IMR-90 (cell line): ENCODE measurements at regions not wholly inside any gene's neighbourhood (a gene's known extent, or its start where the extent isn't known, plus 50 kb on each side); places are given as distances from the start of the nearest gene placed in this dataset.

Experiments used
- ATAC-seq: fragments of 200-7000 bp; cut with Tn5 transposase; 2 replicates; pipeline ENCODE4 v1.9.1; 2020; ENCODE audit warnings: low read depth, mild to moderate bottlenecking, moderate library complexity
- BruUV-seq: library from RNA; stranded (reverse); fragments of 400-500 nt; replicated peaks from 2 replicates; lab custom pipeline; 2021; lab: Mats Ljungman, UMichigan
- CTCF ChIA-PET: fragments of 300-600 bp; formaldehyde crosslinking; extraction: SDS; loops from one replicate; lab custom pipeline; 2021; ENCODE audit warnings: antibody characterized with exemption; lab: Yijun Ruan, JAX
- POLR2A ChIA-PET: fragments of 300-600 bp; sonication (Branson Sonifier 250); formaldehyde crosslinking; loops from one replicate; lab custom pipeline; 2022; ENCODE audit warnings: antibody characterized with exemption; ENCODE audit not compliant: unreplicated experiment; lab: Charles Lee
- DNase-seq: peaks from one replicate; pipeline ENCODE4 v3.0.0; 2013
- H2AFZ ChIP-seq: replicated peaks from 2 replicates; pipeline ENCODE3; 2013; ENCODE audit warnings: low read length, mild to moderate bottlenecking; ENCODE audit not compliant: poor library complexity
- H2AK5ac ChIP-seq: 2 replicates; pipeline ENCODE4 v1.6.1; 2013; ENCODE audit warnings: low read depth, low read length, inconsistent platforms
- H2AK9ac ChIP-seq: replicated peaks from 2 replicates; pipeline ENCODE3; 2013; ENCODE audit warnings: mild to moderate bottlenecking, low read depth, low read length, moderate library complexity; ENCODE audit not compliant: poor library complexity
- H2BK120ac ChIP-seq: 2 replicates; pipeline ENCODE4 v1.6.1; 2013; ENCODE audit warnings: low read depth, low read length, inconsistent platforms
- H2BK15ac ChIP-seq: 3 replicates; pipeline ENCODE4 v1.6.1; 2013; ENCODE audit warnings: low read depth, low read length, inconsistent platforms
- H2BK20ac ChIP-seq: 2 replicates; pipeline ENCODE4 v1.6.1; 2013; ENCODE audit warnings: low read depth, mild to moderate bottlenecking, inconsistent platforms, low read length, moderate library complexity
- H2BK5ac ChIP-seq: 2 replicates; pipeline ENCODE4 v1.6.1; 2013; ENCODE audit warnings: mild to moderate bottlenecking, low read depth, low read length, inconsistent platforms; ENCODE audit not compliant: poor library complexity, severe bottlenecking
- H3K14ac ChIP-seq: replicated peaks from 2 replicates; pipeline ENCODE4 v1.6.1; 2013; ENCODE audit warnings: low read depth, low read length, inconsistent platforms
- H3K18ac ChIP-seq: 2 replicates; pipeline ENCODE4 v1.6.1; 2013; ENCODE audit warnings: low read depth, low read length, control low read depth
- H3K23ac ChIP-seq: 2 replicates; pipeline ENCODE4 v1.6.1; 2013; ENCODE audit warnings: low read depth, low read length, inconsistent platforms
- H3K27ac ChIP-seq: 2 replicates; pipeline ENCODE4 v1.5.1; 2013; ENCODE audit warnings: mild to moderate bottlenecking, control low read depth, low read length; ENCODE audit not compliant: insufficient read depth
- H3K27me3 ChIP-seq: 2 replicates; pipeline ENCODE4 v1.6.1; 2013; ENCODE audit warnings: low read length; ENCODE audit not compliant: control insufficient read depth, insufficient read depth
- H3K36me3 ChIP-seq: 2 replicates; pipeline ENCODE4 v1.6.1; 2013; ENCODE audit warnings: low read length, mixed read lengths; ENCODE audit not compliant: control insufficient read depth, insufficient read depth
- H3K4ac ChIP-seq: 2 replicates; pipeline ENCODE4 v1.6.1; 2013; ENCODE audit warnings: low read depth, low read length, inconsistent platforms
- H3K4me1 ChIP-seq: 2 replicates; pipeline ENCODE4 v1.6.1; 2013; ENCODE audit warnings: low read length, mixed read lengths; ENCODE audit not compliant: control insufficient read depth, insufficient read depth
- H3K4me2 ChIP-seq: 2 replicates; pipeline ENCODE4 v1.6.1; 2013; ENCODE audit warnings: low read depth, mild to moderate bottlenecking, control low read depth, low read length, moderate library complexity
- H3K4me3 ChIP-seq: 2 replicates; pipeline ENCODE4 v1.5.1; 2013; ENCODE audit warnings: low read depth, mild to moderate bottlenecking, control low read depth, low read length, moderate library complexity; ENCODE audit not compliant: insufficient read depth
- H3K56ac ChIP-seq: 2 replicates; pipeline ENCODE4 v1.6.1; 2013; ENCODE audit warnings: low read length, inconsistent platforms; ENCODE audit not compliant: insufficient read depth; ENCODE audit errors: extremely low read depth
- H3K79me1 ChIP-seq, 2 experiments: 2 replicates each; pipeline ENCODE4 v1.6.1; 2013; ENCODE audit warnings: low read length in 2 of 2, inconsistent platforms in 1 of 2, low read depth in 1 of 2
- H3K9ac ChIP-seq: 2 replicates; pipeline ENCODE4 v1.6.1; 2013; ENCODE audit warnings: low read depth, low read length, control low read depth
- H3K9me1 ChIP-seq: 2 replicates; pipeline ENCODE4 v1.6.1; 2013; ENCODE audit warnings: low read length, inconsistent platforms; ENCODE audit not compliant: insufficient read depth
- H3K9me3 ChIP-seq: 2 replicates; pipeline ENCODE4 v1.6.1; 2013; ENCODE audit warnings: low read length; ENCODE audit not compliant: control insufficient read depth, insufficient read depth
- H4K20me1 ChIP-seq: 2 replicates; pipeline ENCODE4 v1.6.1; 2013; ENCODE audit warnings: low read length, inconsistent platforms; ENCODE audit not compliant: insufficient read depth
- H4K5ac ChIP-seq: 2 replicates; pipeline ENCODE4 v1.6.1; 2013; ENCODE audit warnings: mild to moderate bottlenecking, low read depth, low read length, control low read depth
- H4K8ac ChIP-seq, 2 experiments: 2 replicates each; pipeline ENCODE4 v1.6.1; 2013; ENCODE audit warnings: low read depth in 2 of 2, low read length in 2 of 2, control low read depth in 1 of 2, inconsistent platforms in 1 of 2
- H4K91ac ChIP-seq: 2 replicates; pipeline ENCODE4 v1.6.1; 2013; ENCODE audit warnings: low read depth, low read length, inconsistent platforms; ENCODE audit not compliant: insufficient read depth
- CEBPB ChIP-seq: IDR thresholded peaks from 2 replicates; pipeline ENCODE4 v1.6.1; 2012; ENCODE audit warnings: low read depth, low read length, improper control_type of control experiment
- MAZ ChIP-seq: IDR thresholded peaks from 2 replicates; pipeline ENCODE4 v1.6.1; 2012; ENCODE audit warnings: low read depth, mild to moderate bottlenecking, low read length, improper control_type of control experiment, moderate library complexity, borderline replicate concordance
- POLR2A ChIP-seq: IDR thresholded peaks from 2 replicates; pipeline ENCODE4 v1.6.1; 2012; ENCODE audit warnings: mild to moderate bottlenecking, low read depth, low read length
- SMC3 ChIP-seq: fragments of 150-350 bp; IDR thresholded peaks from 2 replicates; pipeline ENCODE4 v1.6.1; 2016; ENCODE audit warnings: low read depth, mild to moderate bottlenecking, antibody characterized with exemption, low read length, moderate library complexity
- WGBS, 2 experiments: methylation state at CpG; one replicate each; pipeline versions ENCODE4 v1.1.5 to v1.1.7; 2013; ENCODE audit warnings: missing lambda C conversion rate in 2 of 2; ENCODE audit not compliant: insufficient read length in 1 of 2; ENCODE audit errors: extremely low coverage in 2 of 2; 5-methylcytosine and 5-hydroxymethylcytosine counted together
- dilution Hi-C: fragments of 300-500 bp; cut with HindIII; formaldehyde crosslinking; loops from one replicate; pipeline ENCODE4 v1.14.3; 2018; ENCODE audit warnings: low sequenced_read_pairs; ENCODE audit not compliant: unreplicated experiment
- in situ Hi-C: fragments of 300-500 bp; cut with MboI; formaldehyde crosslinking; loops from 3 replicates; pipeline ENCODE4 v1.14.3; 2019; ENCODE audit warnings: low sequenced_read_pairs, inconsistent platforms, mixed read lengths
- intact Hi-C: fragments of 100-400 bp; cut with micrococcal nuclease; formaldehyde crosslinking; loops from 2 replicates; pipeline ENCODE4 v1.10.0; 2022
- TF ChIP-seq, protein P1 (sequence below): fragments of 150-350 bp; IDR thresholded peaks from 2 replicates; pipeline ENCODE4 v1.6.1; 2016; ENCODE audit warnings: low read depth, mild to moderate bottlenecking, low read length, moderate library complexity, borderline replicate concordance

DNA sequence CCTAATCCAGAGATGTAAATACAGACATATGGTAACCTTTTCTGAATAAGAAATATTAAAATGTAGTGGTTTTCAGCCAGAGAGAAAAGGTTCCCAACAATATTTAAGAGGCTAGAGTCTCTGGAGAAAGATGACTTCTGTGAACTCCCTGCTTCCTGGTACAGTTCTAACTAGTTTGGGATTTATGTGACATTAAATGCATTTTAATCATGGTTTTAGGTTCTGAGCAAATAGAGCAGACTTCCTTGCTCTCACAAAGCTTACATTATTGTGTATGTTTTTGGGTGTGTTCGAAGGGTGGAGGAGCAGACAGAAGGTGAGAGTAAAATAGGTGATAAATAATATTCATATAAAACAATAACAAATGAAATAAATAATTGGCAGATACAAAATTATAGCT lies 250.1 kb upstream of the LUZP2 start:
- Histone ChIP-seq H3K9me1 (no peaks in the 10 kb centered on the region), H2BK120ac (no peak overlapping the region), H3K36me3 (no peaks in the 10 kb centered on the region), H2BK5ac (no peak overlapping the region), H3K4me1 (no peaks in the 10 kb centered on the region), H3K9me3 (no peaks in the 10 kb centered on the region), H2BK20ac (no peak overlapping the region), H3K56ac (no peak overlapping the region), H4K8ac (no peak overlapping the region), H4K91ac (no peak overlapping the region), H4K20me1 (no peaks in the 10 kb centered on the region), H3K4ac (no peak overlapping the region), H3K27ac (no peak overlapping the region), H2AFZ (no peak overlapping the region), H3K4me3 (no peak overlapping the region), H2AK5ac (no peak overlapping the region), H3K18ac (no peak overlapping the region), H3K79me1 (no peaks in the 10 kb centered on the region), H4K5ac (no peak overlapping the region), H2AK9ac (no peak overlapping the region), H2BK15ac (no peak overlapping the region), H3K9ac (no peak overlapping the region), H3K27me3 (no peaks in the 10 kb centered on the region), H3K23ac (no peak overlapping the region), H3K14ac (no peak overlapping the region), H3K4me2 (no peak overlapping the region)
- dilution Hi-C loops (no loop called here), intact Hi-C loops (no loop called here), in situ Hi-C loops (loop anchor here (25.0 kb wide), 1 partner anchor 1134 kb away; no protein-coding TSS in a partner anchor)
- ATAC-seq (no peak), DNase-seq (no peak)
- no TSS peak for BruUV-seq
- no CpG with 5 or more reads among the region's 1 CpG for WGBS, 2 experiments
- TF ChIP-seq SMC3 (no peak), MAZ (no peak), POLR2A (no peak), CEBPB (no peak)
- TF ChIP-seq, protein P1, sequence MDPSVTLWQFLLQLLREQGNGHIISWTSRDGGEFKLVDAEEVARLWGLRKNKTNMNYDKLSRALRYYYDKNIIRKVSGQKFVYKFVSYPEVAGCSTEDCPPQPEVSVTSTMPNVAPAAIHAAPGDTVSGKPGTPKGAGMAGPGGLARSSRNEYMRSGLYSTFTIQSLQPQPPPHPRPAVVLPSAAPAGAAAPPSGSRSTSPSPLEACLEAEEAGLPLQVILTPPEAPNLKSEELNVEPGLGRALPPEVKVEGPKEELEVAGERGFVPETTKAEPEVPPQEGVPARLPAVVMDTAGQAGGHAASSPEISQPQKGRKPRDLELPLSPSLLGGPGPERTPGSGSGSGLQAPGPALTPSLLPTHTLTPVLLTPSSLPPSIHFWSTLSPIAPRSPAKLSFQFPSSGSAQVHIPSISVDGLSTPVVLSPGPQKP: no peak
- CTCF ChIA-PET: no interaction called here
- POLR2A ChIA-PET: no interaction called here
